ENCODE measurements at regions not wholly inside any gene's neighbourhood (a gene's known extent, or its start where the extent isn't known, plus 50 kb on each side); places are given as distances from the start of the nearest gene placed in this dataset.
"Not testable (repeated sequence)": the region's sequence is repeated elsewhere in the genome, so short reads cannot be mapped to it uniquely, and the experiment has no call there.

DNA sequence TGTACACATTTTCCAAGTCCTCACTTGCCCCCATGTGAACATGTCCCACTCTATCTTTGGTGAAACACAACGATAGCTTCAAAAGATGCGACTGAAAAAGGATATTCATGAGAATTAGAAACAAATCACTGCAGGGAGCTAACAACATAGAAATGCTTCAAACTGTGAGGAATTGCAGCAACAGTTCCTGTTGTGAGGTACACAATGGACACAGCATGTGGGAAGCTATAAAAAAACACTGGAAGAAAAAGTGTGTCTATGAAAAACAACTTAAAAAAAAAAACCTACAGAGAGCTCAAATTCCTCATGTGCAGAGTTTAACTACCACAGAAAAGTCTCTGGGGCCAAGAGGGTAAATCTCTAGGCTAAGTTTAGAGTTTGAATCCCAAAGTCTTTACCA lies 51.6 kb upstream of the BLTP1 start:
- no peaks in the 10 kb centered on the region for H3K36me3 ChIP-seq (ENCODE audit: control insufficient read depth, insufficient read depth, low read length)
- no peak overlapping the region for H3K9ac ChIP-seq (ENCODE audit: low read length)
- H3K27ac ChIP-seq (ENCODE audit: low read depth, low read length), result no peak overlapping the region
- peaks cover 18% of the 10 kb centered on the region for H3K4me1 ChIP-seq (ENCODE audit: control insufficient read depth, insufficient read depth, low read length)
- 0 out of 2 replicates have a peak overlapping the region, but pooled peaks have one; percentile 0 for H3K4me3 ChIP-seq (ENCODE audit: low read depth, low read length)
- H3K9me3 ChIP-seq (ENCODE audit: control insufficient read depth, insufficient read depth, low read depth, low read length), result no peaks in the 10 kb centered on the region
- no peaks in the 10 kb centered on the region for H3K27me3 ChIP-seq (ENCODE audit: control insufficient read depth, insufficient read depth, low read length)

DNA sequence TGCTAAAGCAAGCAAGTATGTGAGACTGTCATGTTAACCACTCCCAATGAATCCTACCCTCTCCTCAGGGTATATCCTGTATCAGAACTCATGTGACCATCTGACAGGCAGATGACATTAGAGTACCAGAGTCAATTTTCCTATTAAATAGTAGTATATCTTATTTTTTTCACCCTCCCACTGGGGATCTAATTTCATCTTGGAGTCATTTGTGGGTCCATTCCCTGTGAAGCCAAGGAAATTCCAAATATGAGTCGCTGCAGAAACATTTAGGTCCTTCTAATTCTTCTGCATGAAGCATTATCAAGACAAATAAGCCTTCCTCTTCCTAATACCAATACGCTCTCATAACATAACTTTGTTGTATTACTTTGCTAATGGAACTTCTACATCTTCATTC lies 52.2 kb upstream of the BLTP1 start:
- no peaks in the 10 kb centered on the region for H3K27me3 ChIP-seq (ENCODE audit: control insufficient read depth, insufficient read depth, low read length)
- no peak overlapping the region for H3K9ac ChIP-seq (ENCODE audit: low read length)
- H3K27ac ChIP-seq (ENCODE audit: low read depth, low read length), result no peak overlapping the region
- H3K4me1 ChIP-seq (ENCODE audit: control insufficient read depth, insufficient read depth, low read length), result peaks cover 18% of the 10 kb centered on the region
- H3K4me3 ChIP-seq (ENCODE audit: low read depth, low read length), result no peak overlapping the region
- no peaks in the 10 kb centered on the region for H3K9me3 ChIP-seq (ENCODE audit: control insufficient read depth, insufficient read depth, low read depth, low read length)
- no peaks in the 10 kb centered on the region for H3K36me3 ChIP-seq (ENCODE audit: control insufficient read depth, insufficient read depth, low read length)

- no peak overlapping the region for H3K4me3 ChIP-seq (ENCODE audit: low read depth, low read length)
- H3K4me1 ChIP-seq (ENCODE audit: control insufficient read depth, insufficient read depth, low read length), result no peaks in the 10 kb centered on the region
- H3K9me3 ChIP-seq (ENCODE audit: control insufficient read depth, insufficient read depth, low read depth, low read length), result no peaks in the 10 kb centered on the region
- no peaks in the 10 kb centered on the region for H3K27me3 ChIP-seq (ENCODE audit: control insufficient read depth, insufficient read depth, low read length)
- H3K36me3 ChIP-seq (ENCODE audit: control insufficient read depth, insufficient read depth, low read length), result no peaks in the 10 kb centered on the region
- no peak overlapping the region for H3K27ac ChIP-seq (ENCODE audit: low read depth, low read length)
- no peak overlapping the region for H3K9ac ChIP-seq (ENCODE audit: low read length)
Observed at GRCh38 chr4:122091836-122092405, 60.2 kb upstream of the BLTP1 start.

DNA sequence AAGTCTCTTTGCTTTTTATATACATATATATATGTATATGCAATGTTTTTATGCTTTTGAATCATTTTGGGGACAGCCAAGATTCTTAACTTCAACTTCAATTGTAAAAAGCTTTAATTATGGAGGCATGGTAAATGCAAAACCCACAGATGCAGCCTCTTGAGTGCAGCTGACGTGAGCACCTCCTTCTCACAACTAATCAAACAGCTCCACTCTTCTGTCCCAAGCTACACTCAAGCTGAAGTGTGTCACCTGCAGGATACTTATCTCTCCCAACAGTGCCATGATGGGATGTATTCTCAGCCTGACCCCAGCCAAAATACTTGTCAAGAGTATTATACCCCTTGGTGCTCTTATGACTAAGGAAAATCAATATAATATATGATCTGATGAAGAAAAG lies 60.7 kb upstream of the BLTP1 start:
- Histone ChIP-seq H3K4me1 (ENCODE audit: control insufficient read depth, insufficient read depth, low read length) (no peaks in the 10 kb centered on the region), H3K27ac (ENCODE audit: low read depth, low read length) (no peak overlapping the region), H3K36me3 (ENCODE audit: control insufficient read depth, insufficient read depth, low read length) (no peaks in the 10 kb centered on the region), H3K9me3 (ENCODE audit: control insufficient read depth, insufficient read depth, low read depth, low read length) (no peaks in the 10 kb centered on the region), H3K27me3 (ENCODE audit: control insufficient read depth, insufficient read depth, low read length) (no peaks in the 10 kb centered on the region), H3K9ac (ENCODE audit: low read length) (no peak overlapping the region), H3K4me3 (ENCODE audit: low read depth, low read length) (no peak overlapping the region)

GRCh38 chr4:122090989-122091388 lies 61.1 kb upstream of the BLTP1 start:
- H3K4me3 ChIP-seq (ENCODE audit: low read depth, low read length), result no peak overlapping the region
- H3K9me3 ChIP-seq (ENCODE audit: control insufficient read depth, insufficient read depth, low read depth, low read length), result no peaks in the 10 kb centered on the region
- H3K9ac ChIP-seq (ENCODE audit: low read length), result no peak overlapping the region
- no peaks in the 10 kb centered on the region for H3K36me3 ChIP-seq (ENCODE audit: control insufficient read depth, insufficient read depth, low read length)
- H3K4me1 ChIP-seq (ENCODE audit: control insufficient read depth, insufficient read depth, low read length), result no peaks in the 10 kb centered on the region
- H3K27ac ChIP-seq (ENCODE audit: low read depth, low read length), result no peak overlapping the region
- no peaks in the 10 kb centered on the region for H3K27me3 ChIP-seq (ENCODE audit: control insufficient read depth, insufficient read depth, low read length)

DNA sequence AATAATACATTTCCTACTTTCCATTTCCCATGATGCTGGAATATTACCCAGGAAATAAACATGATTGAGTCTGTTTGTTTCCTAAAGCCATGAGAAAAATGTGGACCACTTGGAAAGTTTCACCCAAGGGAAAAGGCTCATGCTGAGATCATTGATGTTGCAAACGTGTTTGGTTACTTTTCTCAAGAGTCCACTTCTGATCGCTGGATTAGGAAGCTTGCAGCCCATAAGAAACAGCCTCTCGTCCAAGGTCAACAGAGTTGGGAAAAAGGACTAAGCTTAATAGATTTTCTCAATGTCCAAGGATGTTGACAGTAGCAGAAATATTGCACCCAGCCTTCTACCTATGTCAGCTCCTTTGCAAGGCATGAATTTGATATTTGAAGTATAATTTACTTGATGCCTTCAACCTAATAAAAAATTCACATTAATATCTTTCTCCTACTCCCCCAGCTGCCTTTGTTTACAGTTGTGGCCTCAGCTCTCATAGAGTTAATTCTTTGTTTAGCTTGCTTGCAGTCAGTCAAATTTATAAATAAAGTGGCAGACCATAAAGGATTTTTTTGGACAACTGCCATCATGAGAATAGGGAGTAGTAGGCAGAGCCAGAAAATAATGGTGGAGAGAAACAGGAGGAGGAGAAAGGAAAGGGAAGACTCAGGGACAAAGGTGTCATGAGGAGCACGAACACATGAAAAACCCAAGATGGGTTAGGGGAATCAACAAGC lies 65.6 kb upstream of the BLTP1 start:
- H3K27ac ChIP-seq (ENCODE audit: low read depth, low read length), result no peak overlapping the region
- H3K4me1 ChIP-seq (ENCODE audit: control insufficient read depth, insufficient read depth, low read length), result peaks cover 10% of the 10 kb centered on the region
- H3K9ac ChIP-seq (ENCODE audit: low read length), result no peak overlapping the region
- H3K36me3 ChIP-seq (ENCODE audit: control insufficient read depth, insufficient read depth, low read length), result no peaks in the 10 kb centered on the region
- H3K27me3 ChIP-seq (ENCODE audit: control insufficient read depth, insufficient read depth, low read length), result no peaks in the 10 kb centered on the region
- H3K9me3 ChIP-seq (ENCODE audit: control insufficient read depth, insufficient read depth, low read depth, low read length), result no peaks in the 10 kb centered on the region
- no peak overlapping the region for H3K4me3 ChIP-seq (ENCODE audit: low read depth, low read length)

DNA sequence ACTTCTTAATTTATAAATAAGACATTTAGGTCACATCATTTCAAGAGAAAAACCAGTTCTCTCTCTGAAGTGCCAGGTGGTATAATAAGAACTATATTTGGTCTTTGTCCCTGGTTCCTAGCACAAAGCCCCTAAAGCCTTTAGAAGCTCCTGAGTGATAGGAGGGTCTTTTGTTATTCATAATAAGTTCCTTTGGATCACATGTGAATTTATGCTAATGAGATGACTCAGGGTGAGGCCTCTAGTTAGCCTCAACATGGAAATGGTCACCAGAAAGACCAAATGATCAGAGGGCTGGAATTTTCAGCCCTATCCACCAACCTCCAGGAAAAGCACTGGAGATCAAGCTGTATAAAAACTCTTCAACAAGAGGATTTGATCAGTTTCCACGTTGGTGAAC lies 68.1 kb upstream of the BLTP1 start:
- no peaks in the 10 kb centered on the region for H3K36me3 ChIP-seq (ENCODE audit: control insufficient read depth, insufficient read depth, low read length)
- no peak overlapping the region for H3K4me3 ChIP-seq (ENCODE audit: low read depth, low read length)
- no peaks in the 10 kb centered on the region for H3K9me3 ChIP-seq (ENCODE audit: control insufficient read depth, insufficient read depth, low read depth, low read length)
- no peak overlapping the region for H3K9ac ChIP-seq (ENCODE audit: low read length)
- peaks cover 10% of the 10 kb centered on the region for H3K4me1 ChIP-seq (ENCODE audit: control insufficient read depth, insufficient read depth, low read length)
- no peaks in the 10 kb centered on the region for H3K27me3 ChIP-seq (ENCODE audit: control insufficient read depth, insufficient read depth, low read length)
- no peak overlapping the region for H3K27ac ChIP-seq (ENCODE audit: low read depth, low read length)

DNA sequence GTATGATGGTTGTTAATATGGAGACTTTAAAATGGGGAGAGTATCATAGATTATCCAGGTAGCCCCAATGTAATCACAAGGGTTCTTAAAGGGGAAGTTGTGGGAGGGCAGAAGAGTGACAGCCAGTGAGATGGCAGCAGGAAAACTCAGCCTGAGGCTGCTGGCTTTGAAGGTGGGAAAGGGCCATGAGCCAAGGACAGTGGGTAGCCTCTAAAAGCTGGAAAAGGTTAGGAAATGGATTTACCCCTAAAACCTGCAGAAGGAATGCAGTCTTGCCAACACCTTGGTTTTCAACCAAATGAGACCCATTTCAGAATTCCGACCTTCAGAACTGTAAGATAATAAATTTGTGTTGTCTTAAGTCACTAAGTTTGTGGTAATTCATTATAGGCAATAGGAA lies 68.8 kb upstream of the BLTP1 start:
- no peaks in the 10 kb centered on the region for H3K27me3 ChIP-seq (ENCODE audit: control insufficient read depth, insufficient read depth, low read length)
- H3K36me3 ChIP-seq (ENCODE audit: control insufficient read depth, insufficient read depth, low read length), result no peaks in the 10 kb centered on the region
- no peak overlapping the region for H3K4me3 ChIP-seq (ENCODE audit: low read depth, low read length)
- H3K27ac ChIP-seq (ENCODE audit: low read depth, low read length), result no peak overlapping the region
- no peaks in the 10 kb centered on the region for H3K9me3 ChIP-seq (ENCODE audit: control insufficient read depth, insufficient read depth, low read depth, low read length)
- H3K4me1 ChIP-seq (ENCODE audit: control insufficient read depth, insufficient read depth, low read length), result peaks cover 10% of the 10 kb centered on the region
- no peak overlapping the region for H3K9ac ChIP-seq (ENCODE audit: low read length)

GRCh38 chr4:122082661-122083060 lies 69.5 kb upstream of the BLTP1 start:
- no peak overlapping the region for H3K4me3 ChIP-seq (ENCODE audit: low read depth, low read length)
- H3K27me3 ChIP-seq (ENCODE audit: control insufficient read depth, insufficient read depth, low read length), result no peaks in the 10 kb centered on the region
- H3K9ac ChIP-seq (ENCODE audit: low read length), result no peak overlapping the region
- no peak overlapping the region for H3K27ac ChIP-seq (ENCODE audit: low read depth, low read length)
- H3K36me3 ChIP-seq (ENCODE audit: control insufficient read depth, insufficient read depth, low read length), result no peaks in the 10 kb centered on the region
- H3K4me1 ChIP-seq (ENCODE audit: control insufficient read depth, insufficient read depth, low read length), result peaks cover 10% of the 10 kb centered on the region
- no peaks in the 10 kb centered on the region for H3K9me3 ChIP-seq (ENCODE audit: control insufficient read depth, insufficient read depth, low read depth, low read length)

- H3K4me1 ChIP-seq (ENCODE audit: control insufficient read depth, insufficient read depth, low read length); H3K9me3 ChIP-seq (ENCODE audit: control insufficient read depth, insufficient read depth, low read depth, low read length): not testable (repeated sequence)
Observed at GRCh38 chr4:122077653-122078052, 74.5 kb upstream of the BLTP1 start.

GRCh38 chr4:122076835-122077234 lies 75.3 kb upstream of the BLTP1 start:
- not testable (repeated sequence) for H3K27me3 ChIP-seq (ENCODE audit: control insufficient read depth, insufficient read depth, low read length); H3K9me3 ChIP-seq (ENCODE audit: control insufficient read depth, insufficient read depth, low read depth, low read length); H3K9ac ChIP-seq (ENCODE audit: low read length); H3K4me3 ChIP-seq (ENCODE audit: low read depth, low read length); H3K4me1 ChIP-seq (ENCODE audit: control insufficient read depth, insufficient read depth, low read length); H3K36me3 ChIP-seq (ENCODE audit: control insufficient read depth, insufficient read depth, low read length); H3K27ac ChIP-seq (ENCODE audit: low read depth, low read length)

More at GRCh38 chr4:122077653-122078052, 74.5 kb upstream of the BLTP1 start:
- not testable (repeated sequence) for H3K36me3 ChIP-seq (ENCODE audit: control insufficient read depth, insufficient read depth, low read length); H3K27ac ChIP-seq (ENCODE audit: low read depth, low read length); H3K27me3 ChIP-seq (ENCODE audit: control insufficient read depth, insufficient read depth, low read length); H3K4me3 ChIP-seq (ENCODE audit: low read depth, low read length); H3K9ac ChIP-seq (ENCODE audit: low read length)

All from HUES6 (cell line).